HT-29 (cell line): ENCODE measurements at regions not wholly inside any gene's neighbourhood (a gene's known extent, or its start where the extent isn't known, plus 50 kb on each side); places are given as distances from the start of the nearest gene placed in this dataset.

Experiments used
- DNase-seq: peaks from one replicate; pipeline ENCODE4 v3.0.0-alpha.2; 2015; ENCODE audit warnings: low spot score

- DNase-seq = no peak
Observed at GRCh38 chr20:56174416-56174815, 74.1 kb upstream of the MC3R start.

GRCh38 chr20:56175884-56176283 is 72.6 kb upstream of the MC3R start:
- no peak for DNase-seq

- no peak for DNase-seq
Observed at GRCh38 chr20:56178219-56178618, 70.3 kb upstream of the MC3R start.

GRCh38 chr20:56179051-56179450 is 69.5 kb upstream of the MC3R start:
- DNase-seq = no peak

- peak; percentile 16 for DNase-seq
Observed at GRCh38 chr20:56181583-56181982, 66.9 kb upstream of the MC3R start.

GRCh38 chr20:56187534-56188165 is 60.9 kb upstream of the MC3R start:
- peak; percentile 44 for DNase-seq

- DNase-seq = no peak
Observed at GRCh38 chr20:56194042-56194441, 54.5 kb upstream of the MC3R start.

- no peak for DNase-seq
Observed at GRCh38 chr20:56195946-56196345, 52.6 kb upstream of the MC3R start.
